ENCODE measurements at regions not wholly inside any gene's neighbourhood (a gene's known extent, or its start where the extent isn't known, plus 50 kb on each side); places are given as distances from the start of the nearest gene placed in this dataset.

DNA sequence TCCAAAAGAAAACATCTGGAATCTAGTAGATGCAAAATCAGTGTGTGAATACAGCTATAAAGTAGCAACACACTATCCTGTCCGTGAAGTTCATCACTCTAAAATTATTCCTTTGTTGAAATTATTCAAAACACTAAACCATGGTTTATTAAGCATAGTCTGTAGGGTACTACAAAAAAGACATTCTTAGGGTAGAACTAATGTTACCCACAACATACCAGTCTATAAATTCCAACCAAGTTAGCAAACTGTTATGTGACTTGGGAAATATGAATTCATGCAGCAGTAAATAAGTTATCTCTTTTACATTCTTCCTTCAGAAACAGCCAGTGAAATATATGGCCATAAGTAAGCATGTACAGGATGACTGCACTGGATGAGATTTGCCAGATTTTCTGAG is 580.3 kb upstream of the ADGRB3 start:
- H3K36me3 Mint-ChIP-seq (ENCODE audit: low read depth): no peaks in the 10 kb centered on the region
- TF ChIP-seq, protein P1, sequence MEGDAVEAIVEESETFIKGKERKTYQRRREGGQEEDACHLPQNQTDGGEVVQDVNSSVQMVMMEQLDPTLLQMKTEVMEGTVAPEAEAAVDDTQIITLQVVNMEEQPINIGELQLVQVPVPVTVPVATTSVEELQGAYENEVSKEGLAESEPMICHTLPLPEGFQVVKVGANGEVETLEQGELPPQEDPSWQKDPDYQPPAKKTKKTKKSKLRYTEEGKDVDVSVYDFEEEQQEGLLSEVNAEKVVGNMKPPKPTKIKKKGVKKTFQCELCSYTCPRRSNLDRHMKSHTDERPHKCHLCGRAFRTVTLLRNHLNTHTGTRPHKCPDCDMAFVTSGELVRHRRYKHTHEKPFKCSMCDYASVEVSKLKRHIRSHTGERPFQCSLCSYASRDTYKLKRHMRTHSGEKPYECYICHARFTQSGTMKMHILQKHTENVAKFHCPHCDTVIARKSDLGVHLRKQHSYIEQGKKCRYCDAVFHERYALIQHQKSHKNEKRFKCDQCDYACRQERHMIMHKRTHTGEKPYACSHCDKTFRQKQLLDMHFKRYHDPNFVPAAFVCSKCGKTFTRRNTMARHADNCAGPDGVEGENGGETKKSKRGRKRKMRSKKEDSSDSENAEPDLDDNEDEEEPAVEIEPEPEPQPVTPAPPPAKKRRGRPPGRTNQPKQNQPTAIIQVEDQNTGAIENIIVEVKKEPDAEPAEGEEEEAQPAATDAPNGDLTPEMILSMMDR (IDR thresholded peaks at IDR 0.05): no peak
- no peak overlapping the region for H3K4me3 Mint-ChIP-seq
- H3K27ac Mint-ChIP-seq: no peak overlapping the region
- no peak for DNase-seq
- H3K27me3 Mint-ChIP-seq (ENCODE audit: insufficient read depth): no peaks in the 10 kb centered on the region
- peaks cover 15% of the 10 kb centered on the region for H3K9me3 Mint-ChIP-seq
- no peaks in the 10 kb centered on the region for H3K4me1 Mint-ChIP-seq (ENCODE audit: low read depth)

DNA sequence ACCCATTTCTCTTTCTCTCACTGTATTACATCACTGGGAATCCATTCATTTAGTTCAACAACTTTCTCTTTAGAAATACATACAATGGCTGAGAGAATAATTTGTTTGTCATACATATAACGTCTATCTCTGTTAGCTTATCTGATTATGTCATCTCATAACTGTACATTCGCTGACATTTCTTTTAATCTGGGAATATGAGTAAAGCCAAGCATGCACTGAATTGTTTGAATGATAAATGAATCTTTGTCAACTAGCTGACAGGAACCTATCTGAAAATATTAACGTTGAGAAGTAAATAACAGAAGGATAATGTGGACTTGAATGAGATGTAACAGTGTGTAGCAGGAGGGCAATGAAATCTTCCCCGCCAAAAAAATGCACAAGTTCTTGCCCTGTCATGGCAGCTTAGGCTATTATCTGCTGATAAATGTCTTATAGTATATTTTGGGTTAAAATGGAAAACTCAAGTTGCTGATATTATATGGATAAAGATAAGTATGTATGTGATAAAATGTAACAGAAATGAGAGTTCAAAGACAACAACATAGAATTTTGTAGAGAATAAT is 581.2 kb upstream of the ADGRB3 start:
- H3K36me3 Mint-ChIP-seq (ENCODE audit: low read depth): no peaks in the 10 kb centered on the region
- H3K4me3 Mint-ChIP-seq: no peak overlapping the region
- DNase-seq: no peak
- no peaks in the 10 kb centered on the region for H3K4me1 Mint-ChIP-seq (ENCODE audit: low read depth)
- no peaks in the 10 kb centered on the region for H3K27me3 Mint-ChIP-seq (ENCODE audit: insufficient read depth)
- H3K9me3 Mint-ChIP-seq: peaks cover 15% of the 10 kb centered on the region
- TF ChIP-seq, protein P1 (IDR thresholded peaks at IDR 0.05): no peak
- no peak overlapping the region for H3K27ac Mint-ChIP-seq

DNA sequence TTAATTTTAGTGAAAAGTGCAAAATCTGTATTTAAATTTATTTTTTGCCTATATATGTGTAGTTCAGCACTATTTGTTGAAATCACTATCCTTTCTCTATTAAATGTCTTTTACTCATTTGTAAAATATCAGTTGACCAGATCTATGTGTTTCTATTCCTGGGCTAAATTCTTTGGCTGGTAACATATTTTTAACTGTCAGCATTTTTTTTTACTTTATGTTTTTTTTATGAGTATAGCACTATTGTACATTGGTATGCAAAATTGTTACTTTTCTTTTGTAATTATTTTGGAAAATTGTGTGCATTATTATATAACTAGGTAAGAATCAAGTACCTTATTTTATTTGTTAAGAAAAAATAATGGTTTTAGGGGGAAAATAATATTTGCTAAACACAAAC is 582.8 kb upstream of the ADGRB3 start:
- H3K4me1 Mint-ChIP-seq (ENCODE audit: low read depth): no peaks in the 10 kb centered on the region
- TF ChIP-seq, protein P1 (IDR thresholded peaks at IDR 0.05): no peak
- no peak for DNase-seq
- H3K27ac Mint-ChIP-seq: no peak overlapping the region
- H3K9me3 Mint-ChIP-seq: peaks cover 18% of the 10 kb centered on the region
- no peaks in the 10 kb centered on the region for H3K27me3 Mint-ChIP-seq (ENCODE audit: insufficient read depth)
- H3K4me3 Mint-ChIP-seq: no peak overlapping the region
- no peaks in the 10 kb centered on the region for H3K36me3 Mint-ChIP-seq (ENCODE audit: low read depth)

DNA sequence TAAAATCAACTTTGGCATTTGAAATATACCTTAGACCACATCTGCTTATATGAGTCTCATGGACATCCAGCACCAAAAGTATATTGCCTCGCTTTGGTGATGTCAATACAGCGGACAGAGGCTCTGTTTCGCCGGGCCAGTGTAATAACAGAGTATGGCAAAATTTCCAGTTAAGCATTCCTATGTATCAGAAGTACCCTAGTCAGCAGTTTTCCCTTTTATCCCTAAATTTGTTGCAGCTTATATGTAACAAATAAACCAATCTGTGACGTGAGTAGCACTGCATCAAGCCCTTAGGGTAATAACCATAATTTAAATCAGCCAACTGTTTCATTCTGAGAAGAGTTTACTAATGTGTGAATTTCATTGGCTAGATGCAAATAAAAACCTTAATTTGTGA is 585.5 kb upstream of the ADGRB3 start:
- Mint-ChIP-seq H3K27ac (no peak overlapping the region), H3K4me1 (ENCODE audit: low read depth) (no peaks in the 10 kb centered on the region), H3K4me3 (no peak overlapping the region), H3K9me3 (peaks cover 14% of the 10 kb centered on the region), H3K36me3 (ENCODE audit: low read depth) (no peaks in the 10 kb centered on the region), H3K27me3 (ENCODE audit: insufficient read depth) (no peaks in the 10 kb centered on the region)
- TF ChIP-seq, protein P1 (IDR thresholded peaks at IDR 0.05): no peak
- DNase-seq: no peak

DNA sequence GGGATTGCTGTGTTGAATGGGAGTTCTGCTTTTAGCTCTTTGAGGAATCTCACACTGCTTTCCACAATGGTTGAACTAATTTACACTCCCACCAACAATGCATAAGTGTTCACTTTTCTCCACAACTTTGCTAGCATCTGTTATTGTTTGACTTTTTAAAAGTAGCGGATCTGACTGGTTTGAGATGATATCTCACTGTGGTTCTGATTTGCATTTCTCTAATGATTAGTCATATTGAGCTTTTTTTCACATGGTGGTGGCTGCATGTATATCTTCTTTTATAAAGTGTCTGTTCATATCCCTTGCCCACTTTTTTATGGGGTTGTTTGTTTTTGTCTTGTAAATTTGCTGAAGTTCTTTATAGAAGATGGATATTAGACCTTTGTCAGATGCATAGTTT is 588.3 kb upstream of the ADGRB3 start:
- H3K27ac Mint-ChIP-seq: no peak overlapping the region
- TF ChIP-seq, protein P1 (IDR thresholded peaks at IDR 0.05): no peak
- H3K27me3 Mint-ChIP-seq (ENCODE audit: insufficient read depth): no peaks in the 10 kb centered on the region
- H3K4me1 Mint-ChIP-seq (ENCODE audit: low read depth): no peaks in the 10 kb centered on the region
- peaks cover 19% of the 10 kb centered on the region for H3K9me3 Mint-ChIP-seq
- no peak overlapping the region for H3K4me3 Mint-ChIP-seq
- DNase-seq: no peak
- H3K36me3 Mint-ChIP-seq (ENCODE audit: low read depth): no peaks in the 10 kb centered on the region

DNA sequence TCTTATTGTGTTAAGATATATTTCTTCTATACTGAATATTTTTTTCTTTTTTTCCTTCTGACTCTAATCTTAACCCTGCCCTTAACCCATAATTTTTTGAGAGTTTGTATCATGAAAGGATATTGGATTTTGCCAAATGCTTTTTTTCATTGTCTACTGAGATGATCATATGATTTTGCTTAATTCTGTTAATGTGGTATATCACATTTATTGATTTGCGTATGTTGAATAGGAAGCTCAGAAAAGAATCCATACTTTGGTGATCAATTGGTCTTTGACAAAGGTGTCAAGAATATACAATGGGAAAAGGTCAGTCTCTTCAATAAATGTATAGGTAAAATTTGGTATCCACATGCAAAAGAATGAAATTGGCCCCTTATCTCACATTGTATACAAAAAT is 588.8 kb upstream of the ADGRB3 start:
- TF ChIP-seq, protein P1 (IDR thresholded peaks at IDR 0.05): no peak
- no peaks in the 10 kb centered on the region for H3K36me3 Mint-ChIP-seq (ENCODE audit: low read depth)
- H3K27ac Mint-ChIP-seq: no peak overlapping the region
- no peak overlapping the region for H3K4me3 Mint-ChIP-seq
- no peaks in the 10 kb centered on the region for H3K27me3 Mint-ChIP-seq (ENCODE audit: insufficient read depth)
- DNase-seq: no peak
- no peaks in the 10 kb centered on the region for H3K4me1 Mint-ChIP-seq (ENCODE audit: low read depth)
- peaks cover 19% of the 10 kb centered on the region for H3K9me3 Mint-ChIP-seq
